AG04450 (cell line): ENCODE measurements at regions not wholly inside any gene's neighbourhood (a gene's known extent, or its start where the extent isn't known, plus 50 kb on each side); places are given as distances from the start of the nearest gene placed in this dataset.
"Not testable (repeated sequence)": the region's sequence is repeated elsewhere in the genome, so short reads cannot be mapped to it uniquely, and the experiment has no call there.

Experiments
- CTCF ChIA-PET: fragments of 300-600, 350-600 bp; formaldehyde crosslinking; extraction: SDS; loops from one replicate; lab custom pipeline; 2022; ENCODE audit warnings: antibody characterized with exemption, inconsistent platforms; lab: Charles Lee
- POLR2A ChIA-PET: fragments of 350-600 bp; formaldehyde crosslinking; extraction: SDS; loops from one replicate; lab custom pipeline; 2021; ENCODE audit warnings: antibody characterized with exemption, inconsistent platforms; lab: Yijun Ruan, JAX
- DNase-seq: peaks from one replicate; pipeline ENCODE4 v3.0.0-alpha.2; 2011; ENCODE audit warnings: low read depth, low spot score
- H3K27ac ChIP-seq: one replicate; pipeline ENCODE4 v1.5.1; 2012; ENCODE audit warnings: low read depth, low read length, control low read depth
- H3K27me3 ChIP-seq: one replicate; pipeline ENCODE4 v1.6.0; 2012; ENCODE audit warnings: low read length; ENCODE audit not compliant: control insufficient read depth, insufficient read depth
- H3K4me3 ChIP-seq: 2 replicates; pipeline ENCODE4 v1.5.1; 2011; ENCODE audit warnings: mild to moderate bottlenecking, low read depth, low read length, control low read depth
- H3K9me3 ChIP-seq: 2 replicates; pipeline ENCODE4 v1.5.1; 2012; ENCODE audit warnings: low read length; ENCODE audit not compliant: control insufficient read depth, insufficient read depth
- CTCF ChIP-seq: IDR thresholded peaks from 2 replicates; pipeline ENCODE4 v1.5.1; 2011; ENCODE audit warnings: low read depth, low read length, control low read depth, inconsistent platforms

GRCh38 chr4:84317513-84317912 lies 181.6 kb downstream of the NKX6-1 start:
- Histone ChIP-seq H3K9me3 (no peaks in the 10 kb centered on the region), H3K4me3 (no peak overlapping the region), H3K27me3 (no peaks in the 10 kb centered on the region), H3K27ac (no peak overlapping the region)
- DNase-seq = no peak
- ChIA-PET CTCF (no interaction called here), POLR2A (no interaction called here)
- TF ChIP-seq CTCF = no peak

- CTCF ChIA-PET = no interaction called here
- no peak for TF ChIP-seq CTCF
These were observed 186.6 kb downstream of the NKX6-1 start for GRCh38 chr4:84312426-84313012.

GRCh38 chr4:84309191-84309590 lies 189.9 kb downstream of the NKX6-1 start:
- no peak for DNase-seq
- CTCF ChIA-PET = no interaction called here
- TF ChIP-seq CTCF = no peak
- POLR2A ChIA-PET = no interaction called here
- Histone ChIP-seq H3K9me3 (no peaks in the 10 kb centered on the region), H3K27ac (no peak overlapping the region), H3K27me3 (no peaks in the 10 kb centered on the region), H3K4me3 (no peak overlapping the region)

More at GRCh38 chr4:84312426-84313012, 186.6 kb downstream of the NKX6-1 start:
- POLR2A ChIA-PET = no interaction called here
- DNase-seq = no peak
- H3K9me3 ChIP-seq = no peaks in the 10 kb centered on the region
- H3K27ac ChIP-seq = no peak overlapping the region
- H3K4me3 ChIP-seq = no peak overlapping the region
- H3K27me3 ChIP-seq = no peaks in the 10 kb centered on the region

- H3K4me3 ChIP-seq, CTCF ChIA-PET, H3K27me3 ChIP-seq, POLR2A ChIA-PET, DNase-seq, H3K9me3 ChIP-seq, H3K27ac ChIP-seq: not testable (repeated sequence)
These were observed 200.3 kb downstream of the NKX6-1 start for GRCh38 chr4:84298719-84299254.

- DNase-seq = no peak
- Histone ChIP-seq H3K4me3 (no peak overlapping the region), H3K27ac (no peak overlapping the region), H3K27me3 (no peaks in the 10 kb centered on the region), H3K9me3 (no peaks in the 10 kb centered on the region)
- ChIA-PET POLR2A (no interaction called here), CTCF (no interaction called here)
- TF ChIP-seq CTCF = no peak
These were observed 200.9 kb downstream of the NKX6-1 start for GRCh38 chr4:84298023-84298718.
